ENCODE measurements at regions not wholly inside any gene's neighbourhood (a gene's known extent, or its start where the extent isn't known, plus 50 kb on each side); places are given as distances from the start of the nearest gene placed in this dataset.

- no peak for TF ChIP-seq GATA2 (IDR thresholded peaks at IDR 0.05; ENCODE audit: low read depth, low read length)
- no peak for TF ChIP-seq GATA3 (IDR thresholded peaks at IDR 0.05; ENCODE audit: low read depth, low read length)
Observed at GRCh38 chr15:66937588-66937987, 127.8 kb upstream of the SMAD3 start.

- TF ChIP-seq GATA2 (IDR thresholded peaks at IDR 0.05; ENCODE audit: low read depth, low read length) (no peak), GATA3 (IDR thresholded peaks at IDR 0.05; ENCODE audit: low read depth, low read length) (no peak)
Observed at GRCh38 chr15:66938114-66938830, 127.1 kb upstream of the SMAD3 start.

DNA sequence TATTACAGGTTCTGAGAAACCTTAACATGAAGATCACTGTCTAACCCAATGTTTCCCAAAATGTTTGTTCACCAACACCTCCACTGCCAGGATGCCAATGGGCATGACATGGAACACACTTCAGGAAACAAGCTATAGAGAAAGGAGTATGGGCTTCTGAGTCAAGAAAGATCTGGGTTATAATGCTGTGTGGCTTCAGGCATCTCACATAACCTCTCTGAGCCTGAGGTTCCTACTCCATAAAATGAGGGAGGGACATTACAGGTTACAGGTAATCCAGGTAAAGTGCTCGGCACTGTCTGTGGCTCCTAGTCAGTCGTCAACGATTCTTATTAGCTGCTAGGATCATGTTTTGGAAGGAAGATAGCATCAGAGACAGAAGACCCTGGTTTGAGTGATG lies 126.4 kb upstream of the SMAD3 start:
- no peak for TF ChIP-seq GATA3 (IDR thresholded peaks at IDR 0.05; ENCODE audit: low read depth, low read length)
- no peak for TF ChIP-seq GATA2 (IDR thresholded peaks at IDR 0.05; ENCODE audit: low read depth, low read length)

DNA sequence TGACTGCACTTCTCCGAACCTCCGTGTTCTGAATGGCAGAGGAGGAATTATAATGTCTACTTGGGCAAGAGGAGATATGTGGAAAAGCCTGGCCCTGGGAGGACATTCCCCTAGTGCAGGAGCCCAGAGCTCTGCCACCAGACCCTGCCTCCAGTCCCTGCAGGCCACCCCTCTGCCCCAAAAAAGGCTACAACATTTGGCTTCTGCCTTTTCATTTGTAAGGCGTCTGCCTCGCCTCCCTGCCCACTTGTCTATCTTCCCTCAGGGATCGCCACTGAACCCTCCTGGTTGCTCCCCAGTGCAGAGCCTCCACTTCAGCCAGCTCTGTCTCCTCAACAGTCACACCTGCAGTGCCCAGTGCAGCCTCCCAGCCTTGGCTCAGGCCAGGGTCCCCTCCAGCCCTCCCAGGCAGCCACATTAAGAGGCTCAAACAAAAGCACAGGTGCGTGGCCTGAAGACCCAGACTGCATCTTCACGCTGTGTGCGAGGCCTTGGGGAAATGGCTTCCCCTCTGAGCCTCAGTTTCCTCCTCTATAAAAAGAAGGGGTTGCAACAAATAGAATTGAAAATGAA lies 125.9 kb upstream of the SMAD3 start:
- TF ChIP-seq GATA2 (IDR thresholded peaks at IDR 0.05; ENCODE audit: low read depth, low read length) (no peak), GATA3 (IDR thresholded peaks at IDR 0.05; ENCODE audit: low read depth, low read length) (no peak)

- no peak for TF ChIP-seq GATA3 (IDR thresholded peaks at IDR 0.05; ENCODE audit: low read depth, low read length)
- no peak for TF ChIP-seq GATA2 (IDR thresholded peaks at IDR 0.05; ENCODE audit: low read depth, low read length)
Observed at GRCh38 chr15:66940368-66940767, 125.0 kb upstream of the SMAD3 start.

- TF ChIP-seq GATA2 (IDR thresholded peaks at IDR 0.05; ENCODE audit: low read depth, low read length) (no peak), GATA3 (IDR thresholded peaks at IDR 0.05; ENCODE audit: low read depth, low read length) (no peak)
Observed at GRCh38 chr15:66941108-66941711, 124.2 kb upstream of the SMAD3 start.

- TF ChIP-seq GATA3 (IDR thresholded peaks at IDR 0.05; ENCODE audit: low read depth, low read length) (no peak), GATA2 (IDR thresholded peaks at IDR 0.05; ENCODE audit: low read depth, low read length) (no peak)
Observed at GRCh38 chr15:66941791-66942190, 123.6 kb upstream of the SMAD3 start.

- TF ChIP-seq GATA2 (IDR thresholded peaks at IDR 0.05; ENCODE audit: low read depth, low read length) (no peak), GATA3 (IDR thresholded peaks at IDR 0.05; ENCODE audit: low read depth, low read length) (no peak)
Observed at GRCh38 chr15:66942649-66943390, 122.6 kb upstream of the SMAD3 start.

GRCh38 chr15:66943456-66944095 lies 121.8 kb upstream of the SMAD3 start:
- TF ChIP-seq GATA3 (IDR thresholded peaks at IDR 0.05; ENCODE audit: low read depth, low read length) (no peak), GATA2 (IDR thresholded peaks at IDR 0.05; ENCODE audit: low read depth, low read length) (no peak)

- no peak for TF ChIP-seq GATA3 (IDR thresholded peaks at IDR 0.05; ENCODE audit: low read depth, low read length)
- no peak for TF ChIP-seq GATA2 (IDR thresholded peaks at IDR 0.05; ENCODE audit: low read depth, low read length)
Observed at GRCh38 chr15:66944121-66944520, 121.3 kb upstream of the SMAD3 start.

- TF ChIP-seq GATA3 (IDR thresholded peaks at IDR 0.05; ENCODE audit: low read depth, low read length) (no peak), GATA2 (IDR thresholded peaks at IDR 0.05; ENCODE audit: low read depth, low read length) (no peak)
Observed at GRCh38 chr15:66945286-66945685, 120.1 kb upstream of the SMAD3 start.

- TF ChIP-seq GATA2 (IDR thresholded peaks at IDR 0.05; ENCODE audit: low read depth, low read length) (no peak), GATA3 (IDR thresholded peaks at IDR 0.05; ENCODE audit: low read depth, low read length) (no peak)
Observed at GRCh38 chr15:66945842-66946241, 119.6 kb upstream of the SMAD3 start.

- TF ChIP-seq GATA3 (IDR thresholded peaks at IDR 0.05; ENCODE audit: low read depth, low read length) = no peak
Observed at GRCh38 chr15:66946578-66947164, 118.7 kb upstream of the SMAD3 start.

GRCh38 chr15:66947471-66947870 lies 117.9 kb upstream of the SMAD3 start:
- no peak for TF ChIP-seq GATA3 (IDR thresholded peaks at IDR 0.05; ENCODE audit: low read depth, low read length)
- TF ChIP-seq GATA2 (IDR thresholded peaks at IDR 0.05; ENCODE audit: low read depth, low read length) = no peak
